ENCODE measurements at regions not wholly inside any gene's neighbourhood (a gene's known extent, or its start where the extent isn't known, plus 50 kb on each side); places are given as distances from the start of the nearest gene placed in this dataset.

- no peak for TF ChIP-seq REST (IDR thresholded peaks at IDR 0.05; ENCODE audit: low read depth)
- no peak for TF ChIP-seq MAX (IDR thresholded peaks at IDR 0.05)
- TF ChIP-seq USF1 (IDR thresholded peaks at IDR 0.05): no peak
- no peak for TF ChIP-seq CREB1 (IDR thresholded peaks at IDR 0.05; ENCODE audit: low read depth)
- no peak for TF ChIP-seq FOXM1 (IDR thresholded peaks at IDR 0.05; ENCODE audit: borderline replicate concordance, low read depth)
- no peak for TF ChIP-seq RAD21 (IDR thresholded peaks at IDR 0.05; ENCODE audit: low read depth)
- no peak for TF ChIP-seq TAF1 (IDR thresholded peaks at IDR 0.05; ENCODE audit: low read depth)
- no peak for TF ChIP-seq ZBTB7A (IDR thresholded peaks at IDR 0.05; ENCODE audit: low read depth)
- TF ChIP-seq NFIC (IDR thresholded peaks at IDR 0.05): no peak
- no peak for TF ChIP-seq EGR1 (IDR thresholded peaks at IDR 0.05)
- TF ChIP-seq YY1 (IDR thresholded peaks at IDR 0.05; ENCODE audit: low read depth): no peak
- no peak for TF ChIP-seq TCF12 (IDR thresholded peaks at IDR 0.05; ENCODE audit: low read depth)
These were observed 358.3 kb upstream of the TPM1 start for GRCh38 chr15:62684123-62684808.

GRCh38 chr15:62691008-62691407 lies 351.5 kb upstream of the TPM1 start:
- no peak for TF ChIP-seq TAF1 (IDR thresholded peaks at IDR 0.05; ENCODE audit: low read depth)
- TF ChIP-seq USF1 (IDR thresholded peaks at IDR 0.05): no peak
- no peak for TF ChIP-seq ZBTB7A (IDR thresholded peaks at IDR 0.05; ENCODE audit: low read depth)
- no peak for TF ChIP-seq CEBPB (IDR thresholded peaks at IDR 0.05)
- TF ChIP-seq NFIC (IDR thresholded peaks at IDR 0.05): no peak
- no peak for TF ChIP-seq EP300 (IDR thresholded peaks at IDR 0.05; ENCODE audit: borderline replicate concordance)
- no peak for TF ChIP-seq TEAD4 (IDR thresholded peaks at IDR 0.05)
- TF ChIP-seq FOXM1 (IDR thresholded peaks at IDR 0.05; ENCODE audit: borderline replicate concordance, low read depth): no peak
- TF ChIP-seq RAD21 (IDR thresholded peaks at IDR 0.05; ENCODE audit: low read depth): no peak
- TF ChIP-seq MAX (IDR thresholded peaks at IDR 0.05): no peak
- no peak for TF ChIP-seq YY1 (IDR thresholded peaks at IDR 0.05; ENCODE audit: low read depth)
- TF ChIP-seq REST (IDR thresholded peaks at IDR 0.05; ENCODE audit: low read depth): no peak
- no peak for TF ChIP-seq EGR1 (IDR thresholded peaks at IDR 0.05)
- TF ChIP-seq CREB1 (IDR thresholded peaks at IDR 0.05; ENCODE audit: low read depth): no peak

GRCh38 chr15:62697636-62698035 lies 344.9 kb upstream of the TPM1 start:
- no peak for TF ChIP-seq YY1 (IDR thresholded peaks at IDR 0.05; ENCODE audit: low read depth)
- TF ChIP-seq EGR1 (IDR thresholded peaks at IDR 0.05): no peak
- no peak for TF ChIP-seq USF1 (IDR thresholded peaks at IDR 0.05)

GRCh38 chr15:62698646-62699045 lies 343.9 kb upstream of the TPM1 start:
- TF ChIP-seq ZBTB7A (IDR thresholded peaks at IDR 0.05; ENCODE audit: low read depth) (no peak), MAX (IDR thresholded peaks at IDR 0.05) (no peak), TEAD4 (IDR thresholded peaks at IDR 0.05) (no peak), EGR1 (IDR thresholded peaks at IDR 0.05) (no peak), FOXM1 (IDR thresholded peaks at IDR 0.05; ENCODE audit: borderline replicate concordance, low read depth) (no peak), REST (IDR thresholded peaks at IDR 0.05; ENCODE audit: low read depth) (no peak), CEBPB (IDR thresholded peaks at IDR 0.05) (no peak), TCF12 (IDR thresholded peaks at IDR 0.05; ENCODE audit: low read depth) (no peak)
